ENCODE measurements at regions not wholly inside any gene's neighbourhood (a gene's known extent, or its start where the extent isn't known, plus 50 kb on each side); places are given as distances from the start of the nearest gene placed in this dataset.

DNA sequence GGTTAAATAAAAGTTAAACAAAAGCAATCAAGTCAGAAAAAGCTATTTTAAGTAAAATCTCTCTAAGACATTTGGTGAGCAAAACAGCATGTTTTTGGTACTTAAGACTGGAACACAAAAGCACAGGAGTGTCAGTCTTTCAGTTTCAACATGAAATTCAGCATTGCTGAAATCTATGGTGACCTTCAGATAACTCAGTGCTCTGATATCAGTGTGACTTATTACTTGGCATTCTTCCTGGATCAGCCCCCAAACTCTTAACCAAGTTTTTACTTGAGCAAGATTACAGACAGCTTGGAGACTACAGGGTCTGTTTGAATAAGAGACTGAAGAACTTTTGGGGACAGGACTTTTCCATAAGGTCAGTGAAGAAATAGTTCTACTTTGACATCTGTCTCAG lies 437.2 kb downstream of the RAPGEF2 start:
- TF ChIP-seq, protein P1, sequence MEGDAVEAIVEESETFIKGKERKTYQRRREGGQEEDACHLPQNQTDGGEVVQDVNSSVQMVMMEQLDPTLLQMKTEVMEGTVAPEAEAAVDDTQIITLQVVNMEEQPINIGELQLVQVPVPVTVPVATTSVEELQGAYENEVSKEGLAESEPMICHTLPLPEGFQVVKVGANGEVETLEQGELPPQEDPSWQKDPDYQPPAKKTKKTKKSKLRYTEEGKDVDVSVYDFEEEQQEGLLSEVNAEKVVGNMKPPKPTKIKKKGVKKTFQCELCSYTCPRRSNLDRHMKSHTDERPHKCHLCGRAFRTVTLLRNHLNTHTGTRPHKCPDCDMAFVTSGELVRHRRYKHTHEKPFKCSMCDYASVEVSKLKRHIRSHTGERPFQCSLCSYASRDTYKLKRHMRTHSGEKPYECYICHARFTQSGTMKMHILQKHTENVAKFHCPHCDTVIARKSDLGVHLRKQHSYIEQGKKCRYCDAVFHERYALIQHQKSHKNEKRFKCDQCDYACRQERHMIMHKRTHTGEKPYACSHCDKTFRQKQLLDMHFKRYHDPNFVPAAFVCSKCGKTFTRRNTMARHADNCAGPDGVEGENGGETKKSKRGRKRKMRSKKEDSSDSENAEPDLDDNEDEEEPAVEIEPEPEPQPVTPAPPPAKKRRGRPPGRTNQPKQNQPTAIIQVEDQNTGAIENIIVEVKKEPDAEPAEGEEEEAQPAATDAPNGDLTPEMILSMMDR (IDR thresholded peaks at IDR 0.05), result no peak
- H3K9ac ChIP-seq, result no peak overlapping the region
- H3K4me1 ChIP-seq, result no peaks in the 10 kb centered on the region

DNA sequence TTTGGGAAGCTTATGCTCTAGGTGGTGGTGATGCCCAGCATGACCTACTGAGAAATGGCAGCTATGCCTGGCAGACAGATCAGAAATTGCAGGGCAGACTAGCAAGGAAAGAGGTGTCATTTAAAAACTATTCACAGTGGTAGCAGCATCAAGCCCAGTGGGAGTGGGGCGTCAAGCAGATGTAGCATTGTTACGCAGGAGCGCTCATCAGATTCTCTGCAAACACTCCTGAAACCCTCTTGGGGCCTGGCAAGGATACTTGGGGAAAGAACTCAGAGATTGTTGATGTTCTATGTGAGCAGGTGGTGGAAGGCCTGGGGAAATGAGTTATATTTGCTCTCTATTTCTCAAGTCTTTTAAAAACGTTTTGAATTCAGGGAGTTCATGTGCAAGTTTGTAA lies 437.6 kb downstream of the RAPGEF2 start:
- H3K4me1 ChIP-seq, result no peaks in the 10 kb centered on the region
- no peaks in the 10 kb centered on the region for H3K27me3 ChIP-seq (ENCODE audit: control insufficient read depth, insufficient read depth, low read length)
- TF ChIP-seq, protein P1 (IDR thresholded peaks at IDR 0.05), result no peak
- no peaks in the 10 kb centered on the region for H3K9me3 ChIP-seq (ENCODE audit: control insufficient read depth, low read length)
- no peaks in the 10 kb centered on the region for H3K36me3 ChIP-seq (ENCODE audit: control insufficient read depth, insufficient read depth, low read length)
- H2AFZ ChIP-seq, result no peak overlapping the region
- no peak overlapping the region for H3K4me3 ChIP-seq (ENCODE audit: low read depth, low read length)
- no peak overlapping the region for H3K27ac ChIP-seq
- H3K4me2 ChIP-seq (ENCODE audit: low read length), result no peak overlapping the region
- no peaks in the 10 kb centered on the region for H3K79me2 ChIP-seq
- no peak overlapping the region for H3K9ac ChIP-seq

More for the DNA sequence above, 437.2 kb downstream of the RAPGEF2 start:
- Histone ChIP-seq H3K79me2 (no peaks in the 10 kb centered on the region), H3K4me3 (ENCODE audit: low read depth, low read length) (no peak overlapping the region), H3K4me2 (ENCODE audit: low read length) (no peak overlapping the region), H3K27ac (no peak overlapping the region), H3K27me3 (ENCODE audit: control insufficient read depth, insufficient read depth, low read length) (no peaks in the 10 kb centered on the region), H3K36me3 (ENCODE audit: control insufficient read depth, insufficient read depth, low read length) (no peaks in the 10 kb centered on the region), H3K9me3 (ENCODE audit: control insufficient read depth, low read length) (no peaks in the 10 kb centered on the region), H2AFZ (no peak overlapping the region)

DNA sequence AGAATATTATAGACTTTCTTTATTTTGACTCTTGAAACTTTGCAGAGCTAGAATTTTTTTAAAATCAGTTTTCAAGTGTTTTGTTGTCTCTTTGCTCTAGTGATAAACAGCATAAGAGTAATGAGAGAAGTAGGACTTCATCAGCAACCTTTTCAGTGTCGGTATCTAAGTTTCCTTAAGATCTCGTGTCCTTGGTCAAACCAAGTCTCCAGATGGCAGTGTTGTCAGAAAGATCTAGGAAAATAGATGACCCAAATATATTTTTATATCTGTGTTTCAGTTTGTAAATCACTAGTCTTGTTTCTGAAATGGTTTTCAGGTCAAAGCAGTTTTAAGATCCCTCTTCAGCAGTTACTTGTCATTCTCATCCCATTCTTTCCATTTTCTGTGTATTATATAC lies 438.3 kb downstream of the RAPGEF2 start:
- H3K27ac ChIP-seq, result no peak overlapping the region
- no peaks in the 10 kb centered on the region for H3K79me2 ChIP-seq
- H3K9me3 ChIP-seq (ENCODE audit: control insufficient read depth, low read length), result no peaks in the 10 kb centered on the region
- H3K9ac ChIP-seq, result no peak overlapping the region
- no peaks in the 10 kb centered on the region for H3K27me3 ChIP-seq (ENCODE audit: control insufficient read depth, insufficient read depth, low read length)
- no peak overlapping the region for H2AFZ ChIP-seq
- no peak overlapping the region for H3K4me3 ChIP-seq (ENCODE audit: low read depth, low read length)
- TF ChIP-seq, protein P1 (IDR thresholded peaks at IDR 0.05), result no peak
- no peak overlapping the region for H3K4me2 ChIP-seq (ENCODE audit: low read length)
- no peaks in the 10 kb centered on the region for H3K36me3 ChIP-seq (ENCODE audit: control insufficient read depth, insufficient read depth, low read length)
- H3K4me1 ChIP-seq, result no peaks in the 10 kb centered on the region

DNA sequence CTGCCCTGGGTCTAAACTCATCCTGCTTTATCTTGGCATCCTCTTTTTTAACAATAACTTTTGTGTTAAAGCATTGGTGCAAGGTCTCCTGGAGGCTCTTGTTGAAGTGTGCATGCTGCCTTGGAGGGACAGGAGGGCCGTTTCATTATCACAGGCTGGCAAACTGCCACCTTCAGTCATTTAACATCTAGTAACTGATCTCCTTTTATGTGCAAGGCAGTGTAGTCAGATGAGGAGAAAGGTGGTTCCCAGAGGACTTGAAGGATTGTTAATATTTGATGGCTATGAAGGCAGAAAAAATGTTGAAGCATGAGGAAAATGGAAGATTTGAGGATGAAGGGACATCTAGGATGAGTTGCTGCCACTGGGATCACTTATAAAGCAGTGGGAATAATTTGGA lies 439.4 kb downstream of the RAPGEF2 start:
- H3K27ac ChIP-seq, result no peak overlapping the region
- no peaks in the 10 kb centered on the region for H3K79me2 ChIP-seq

GRCh38 chr4:159543831-159544230 lies 441.0 kb downstream of the RAPGEF2 start:
- H2AFZ ChIP-seq, result no peak overlapping the region
- H3K27ac ChIP-seq, result no peak overlapping the region
- no peaks in the 10 kb centered on the region for H3K79me2 ChIP-seq
- no peaks in the 10 kb centered on the region for H3K36me3 ChIP-seq (ENCODE audit: control insufficient read depth, insufficient read depth, low read length)
- no peak overlapping the region for H3K9ac ChIP-seq
- H3K4me1 ChIP-seq, result no peaks in the 10 kb centered on the region
- H3K9me3 ChIP-seq (ENCODE audit: control insufficient read depth, low read length), result no peaks in the 10 kb centered on the region
- no peak overlapping the region for H3K4me3 ChIP-seq (ENCODE audit: low read depth, low read length)
- no peak overlapping the region for H3K4me2 ChIP-seq (ENCODE audit: low read length)
- H3K27me3 ChIP-seq (ENCODE audit: control insufficient read depth, insufficient read depth, low read length), result no peaks in the 10 kb centered on the region
- TF ChIP-seq, protein P1 (IDR thresholded peaks at IDR 0.05), result no peak

More for the DNA sequence above, 439.4 kb downstream of the RAPGEF2 start:
- no peak overlapping the region for H3K9ac ChIP-seq
- no peak overlapping the region for H3K4me3 ChIP-seq (ENCODE audit: low read depth, low read length)
- no peaks in the 10 kb centered on the region for H3K36me3 ChIP-seq (ENCODE audit: control insufficient read depth, insufficient read depth, low read length)
- H3K27me3 ChIP-seq (ENCODE audit: control insufficient read depth, insufficient read depth, low read length), result no peaks in the 10 kb centered on the region
- no peak overlapping the region for H3K4me2 ChIP-seq (ENCODE audit: low read length)
- H3K9me3 ChIP-seq (ENCODE audit: control insufficient read depth, low read length), result no peaks in the 10 kb centered on the region
- no peaks in the 10 kb centered on the region for H3K4me1 ChIP-seq
- TF ChIP-seq, protein P1 (IDR thresholded peaks at IDR 0.05), result no peak
- H2AFZ ChIP-seq, result no peak overlapping the region

Data from parathyroid adenoma (tissue), 2 donors.